RWPE1 (cell line): ENCODE measurements at regions not wholly inside any gene's neighbourhood (a gene's known extent, or its start where the extent isn't known, plus 50 kb on each side); places are given as distances from the start of the nearest gene placed in this dataset.

Source experiments
- CTCF ChIA-PET: fragments of 350-600 bp; sonication (Branson Sonifier 250); formaldehyde crosslinking; extraction: SDS; loops from one replicate; lab custom pipeline; 2021; lab: Yijun Ruan, JAX
- POLR2A ChIA-PET: fragments of 400-600 bp; formaldehyde crosslinking; extraction: SDS; loops from one replicate; lab custom pipeline; 2020; ENCODE audit warnings: antibody characterized with exemption; ENCODE audit not compliant: low non-redundant PET; lab: Yijun Ruan, JAX
- DNase-seq: peaks from one replicate; pipeline ENCODE4 v3.0.0; 2012; ENCODE audit warnings: low spot score
- H3K27ac ChIP-seq: fragments of 450-650 bp; 2 replicates; pipeline ENCODE4 v1.5.1; 2017
- CTCF ChIP-seq: fragments of 450-650 bp; conservative IDR thresholded peaks from 2 replicates; pipeline ENCODE4 v1.5.1; 2017; ENCODE audit warnings: low read depth, mild to moderate bottlenecking

GRCh38 chr14:85475113-85475512, 54.8 kb upstream of the FLRT2 start:
- H3K27ac ChIP-seq = no peak overlapping the region
- ChIA-PET POLR2A (no interaction called here), CTCF (interaction anchor here (0.5 kb wide), 1 partner anchor 622 kb away, joined by 3 read pairs; no protein-coding TSS in a partner anchor)
- TF ChIP-seq CTCF = no peak
- DNase-seq = no peak

- no peak for DNase-seq
- CTCF ChIA-PET = no interaction called here
- POLR2A ChIA-PET = no interaction called here
- H3K27ac ChIP-seq = no peak overlapping the region
- no peak for TF ChIP-seq CTCF
These were observed 50.6 kb upstream of the FLRT2 start for GRCh38 chr14:85479306-85479705.

- ChIA-PET POLR2A (no interaction called here), CTCF (no interaction called here)
- H3K27ac ChIP-seq = no peak overlapping the region
- TF ChIP-seq CTCF = no peak
- DNase-seq = no peak
These were observed 50.2 kb upstream of the FLRT2 start for GRCh38 chr14:85479771-85480170.
